ENCODE measurements at regions not wholly inside any gene's neighbourhood (a gene's known extent, or its start where the extent isn't known, plus 50 kb on each side); places are given as distances from the start of the nearest gene placed in this dataset.
"Not testable (repeated sequence)": the region's sequence is repeated elsewhere in the genome, so short reads cannot be mapped to it uniquely, and the experiment has no call there.

DNA sequence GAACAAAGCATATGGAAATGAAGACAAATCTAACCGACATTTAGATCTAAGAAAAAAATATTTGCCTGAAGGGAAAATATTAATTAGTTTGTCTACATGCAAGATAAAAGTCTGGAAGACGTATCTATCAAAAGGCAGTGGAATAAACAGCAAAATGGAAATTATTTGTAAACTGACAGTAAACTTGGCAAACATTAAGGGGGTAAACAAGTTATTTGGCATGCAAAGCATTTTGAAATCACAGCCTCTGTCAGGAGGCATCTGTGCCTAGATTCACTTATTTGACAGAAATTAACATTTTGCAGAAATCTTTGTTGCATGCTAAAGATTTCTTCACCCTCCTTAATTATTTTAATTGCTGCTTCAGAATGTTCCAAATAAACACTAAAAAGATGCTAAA lies 1065.8 kb upstream of the POU3F4 start:
- H3K4me3 ChIP-seq, result no peak overlapping the region
- no peaks in the 10 kb centered on the region for H3K4me1 ChIP-seq
- H3K27me3 ChIP-seq, result no peaks in the 10 kb centered on the region
- H3K9me3 ChIP-seq, result no peaks in the 10 kb centered on the region
- H3K27ac ChIP-seq, result no peak overlapping the region
- intact Hi-C loops (cut with DNase I), result no loop called here
- DNase-seq (no peak), ATAC-seq (no peak)
- TF ChIP-seq POLR2A (IDR thresholded peaks at IDR 0.05), result no peak
- TF ChIP-seq, protein P1, sequence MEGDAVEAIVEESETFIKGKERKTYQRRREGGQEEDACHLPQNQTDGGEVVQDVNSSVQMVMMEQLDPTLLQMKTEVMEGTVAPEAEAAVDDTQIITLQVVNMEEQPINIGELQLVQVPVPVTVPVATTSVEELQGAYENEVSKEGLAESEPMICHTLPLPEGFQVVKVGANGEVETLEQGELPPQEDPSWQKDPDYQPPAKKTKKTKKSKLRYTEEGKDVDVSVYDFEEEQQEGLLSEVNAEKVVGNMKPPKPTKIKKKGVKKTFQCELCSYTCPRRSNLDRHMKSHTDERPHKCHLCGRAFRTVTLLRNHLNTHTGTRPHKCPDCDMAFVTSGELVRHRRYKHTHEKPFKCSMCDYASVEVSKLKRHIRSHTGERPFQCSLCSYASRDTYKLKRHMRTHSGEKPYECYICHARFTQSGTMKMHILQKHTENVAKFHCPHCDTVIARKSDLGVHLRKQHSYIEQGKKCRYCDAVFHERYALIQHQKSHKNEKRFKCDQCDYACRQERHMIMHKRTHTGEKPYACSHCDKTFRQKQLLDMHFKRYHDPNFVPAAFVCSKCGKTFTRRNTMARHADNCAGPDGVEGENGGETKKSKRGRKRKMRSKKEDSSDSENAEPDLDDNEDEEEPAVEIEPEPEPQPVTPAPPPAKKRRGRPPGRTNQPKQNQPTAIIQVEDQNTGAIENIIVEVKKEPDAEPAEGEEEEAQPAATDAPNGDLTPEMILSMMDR (IDR thresholded peaks at IDR 0.05), result no peak
- WGBS, 2 donors, result 16 to 22% methylated on average over 2 of the region's 2 CpGs
- H3K36me3 ChIP-seq (replicated peaks in 1 of 2; ENCODE audit: insufficient read depth in 1 of 2, low read depth in 2 of 2), result no peaks in the 10 kb centered on the region

DNA sequence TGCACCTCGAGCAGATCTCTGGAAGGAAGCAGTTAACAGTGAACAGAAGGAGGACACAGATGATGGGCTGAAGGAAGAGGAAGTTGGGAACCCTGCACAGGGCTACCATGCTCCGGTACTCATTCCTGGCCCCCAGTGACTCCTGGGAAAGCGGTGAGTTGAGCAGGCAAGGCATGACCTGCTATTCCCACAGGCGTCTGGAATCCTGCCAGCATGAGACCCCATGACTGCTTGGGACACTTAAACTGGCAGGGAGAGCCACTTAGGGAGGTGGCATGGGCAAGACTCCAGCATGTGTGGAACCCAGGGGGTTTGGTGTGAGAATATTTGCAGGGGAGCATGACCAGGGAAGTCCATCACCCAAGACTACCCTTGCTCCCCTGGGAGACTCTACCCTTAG lies 1056.4 kb upstream of the POU3F4 start:
- no peak overlapping the region for H3K27ac ChIP-seq
- WGBS, 2 donors, result 60 to 81% methylated on average over 4 of the region's 4 CpGs
- ATAC-seq (no peak), DNase-seq (no peak)
- TF ChIP-seq POLR2A (IDR thresholded peaks at IDR 0.05), result no peak
- TF ChIP-seq, protein P1 (IDR thresholded peaks at IDR 0.05), result no peak
- no peaks in the 10 kb centered on the region for H3K9me3 ChIP-seq
- H3K36me3 ChIP-seq (replicated peaks in 1 of 2; ENCODE audit: insufficient read depth in 1 of 2, low read depth in 2 of 2), result no peaks in the 10 kb centered on the region
- H3K4me3 ChIP-seq, result no peak overlapping the region
- no peaks in the 10 kb centered on the region for H3K4me1 ChIP-seq
- intact Hi-C loops (cut with DNase I), result no loop called here
- no peaks in the 10 kb centered on the region for H3K27me3 ChIP-seq

DNA sequence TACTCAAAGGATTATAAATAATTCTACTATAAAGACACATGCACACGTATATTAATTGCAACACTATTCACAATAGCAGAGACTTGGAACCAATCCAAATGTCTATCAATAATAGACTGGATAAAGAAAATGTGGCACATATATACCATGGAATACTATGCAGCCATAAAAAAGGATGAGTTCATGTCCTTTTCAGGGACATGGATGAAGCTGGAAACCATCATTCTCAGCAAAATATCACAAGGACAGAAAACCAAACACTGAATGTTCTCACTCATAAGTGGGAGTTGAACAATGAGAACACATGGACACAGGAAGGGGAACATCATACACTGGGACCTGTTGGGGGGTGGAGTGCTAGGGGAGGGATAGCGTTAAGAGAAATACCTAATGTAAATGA lies 1052.2 kb upstream of the POU3F4 start:
- H3K4me3 ChIP-seq; ATAC-seq; H3K4me1 ChIP-seq; H3K9me3 ChIP-seq; intact Hi-C loops (cut with DNase I); H3K27ac ChIP-seq; H3K27me3 ChIP-seq; H3K36me3 ChIP-seq (replicated peaks in 1 of 2; ENCODE audit: insufficient read depth in 1 of 2, low read depth in 2 of 2); DNase-seq: not testable (repeated sequence)
- 78 to 89% methylated on average over 2 of the region's 2 CpGs for WGBS, 2 donors

DNA sequence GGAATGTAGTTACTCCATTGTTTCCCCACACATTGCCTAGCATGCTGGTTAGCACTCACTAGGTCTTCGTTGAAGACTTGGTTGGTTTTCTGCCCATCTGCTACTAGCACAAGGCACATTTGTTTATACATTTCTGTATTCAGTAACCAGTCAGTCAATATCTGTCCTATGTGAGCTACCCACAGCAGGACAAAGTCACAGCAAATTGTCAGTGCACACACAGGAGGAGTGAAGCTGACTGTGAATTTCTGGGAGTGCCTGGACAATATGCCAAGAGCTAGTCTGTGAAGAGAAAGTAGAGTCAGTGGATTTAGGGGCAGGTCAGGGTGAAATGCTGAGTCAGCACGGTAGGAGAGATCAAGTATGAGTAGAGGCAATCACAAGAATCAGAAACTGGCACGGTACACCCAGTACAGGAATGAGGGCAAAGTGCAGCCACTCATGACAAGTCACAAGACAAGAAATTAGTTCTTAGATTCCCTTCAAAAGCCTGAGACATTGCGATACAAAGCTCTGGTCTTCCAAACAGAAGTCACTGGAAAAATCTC lies 1049.8 kb upstream of the POU3F4 start:
- 19 to 20% methylated on average over 4 of the region's 4 CpGs for WGBS, 2 donors
- Histone ChIP-seq H3K27me3 (no peaks in the 10 kb centered on the region), H3K27ac (no peak overlapping the region), H3K36me3 (replicated peaks in 1 of 2; ENCODE audit: insufficient read depth in 1 of 2, low read depth in 2 of 2) (no peaks in the 10 kb centered on the region), H3K4me3 (no peak overlapping the region), H3K4me1 (no peaks in the 10 kb centered on the region), H3K9me3 (no peaks in the 10 kb centered on the region)
- DNase-seq (peak; percentile 9 to 51 (median 15)), ATAC-seq (peak; percentile 40)
- TF ChIP-seq POLR2A (IDR thresholded peaks at IDR 0.05), result no peak
- TF ChIP-seq, protein P1 (IDR thresholded peaks at IDR 0.05), result no peak
- intact Hi-C loops (cut with DNase I), result no loop called here

DNA sequence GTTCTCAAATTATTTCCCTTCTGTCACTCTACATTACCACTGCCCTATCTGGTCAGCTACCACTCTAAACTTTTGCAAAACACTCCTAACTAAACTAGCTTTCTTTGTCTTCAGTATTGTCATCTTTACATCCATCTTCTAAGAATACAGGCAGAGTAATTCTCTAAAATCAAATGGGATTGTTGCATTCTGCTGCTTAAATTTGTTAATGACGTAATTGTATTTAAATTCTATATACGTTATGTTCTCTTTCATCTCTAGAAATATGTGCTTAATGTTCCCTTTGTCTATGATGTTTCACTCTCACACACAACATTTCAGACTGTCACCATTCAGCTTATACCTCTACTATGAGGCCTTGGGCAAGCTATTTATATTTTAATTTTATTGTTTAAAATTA lies 1041.1 kb upstream of the POU3F4 start:
- H3K27ac ChIP-seq, result no peak overlapping the region
- DNase-seq (no peak), ATAC-seq (no peak)
- no peaks in the 10 kb centered on the region for H3K36me3 ChIP-seq (replicated peaks in 1 of 2; ENCODE audit: insufficient read depth in 1 of 2, low read depth in 2 of 2)
- H3K27me3 ChIP-seq, result no peaks in the 10 kb centered on the region
- TF ChIP-seq, protein P1 (IDR thresholded peaks at IDR 0.05), result no peak
- TF ChIP-seq POLR2A (IDR thresholded peaks at IDR 0.05), result no peak
- H3K4me1 ChIP-seq, result no peaks in the 10 kb centered on the region
- intact Hi-C loops (cut with DNase I), result no loop called here
- 74 to 91% methylated on average over 2 of the region's 2 CpGs for WGBS, 2 donors
- no peaks in the 10 kb centered on the region for H3K9me3 ChIP-seq
- H3K4me3 ChIP-seq, result no peak overlapping the region

All from body of pancreas (tissue), 4 donors.